ENCODE measurements at regions not wholly inside any gene's neighbourhood (a gene's known extent, or its start where the extent isn't known, plus 50 kb on each side); places are given as distances from the start of the nearest gene placed in this dataset.

DNA sequence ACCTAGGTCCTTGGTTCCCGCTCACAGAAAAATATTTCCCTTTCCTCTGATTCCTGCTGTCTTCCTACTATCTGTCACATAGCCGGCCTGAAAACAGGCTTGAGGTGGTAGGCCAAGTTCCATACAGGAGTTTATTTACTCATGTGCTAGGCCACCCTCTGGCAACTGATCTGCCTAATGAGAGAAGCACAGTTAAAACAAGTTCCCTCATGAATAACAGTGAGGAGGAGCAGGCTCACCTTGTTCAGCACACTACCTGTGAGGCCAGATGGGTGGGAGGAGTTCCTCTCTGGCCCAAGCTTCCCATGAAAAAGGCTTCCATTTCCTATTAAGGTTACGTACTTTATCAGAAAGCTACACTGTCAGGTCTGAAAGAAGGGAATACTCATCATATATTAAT is 206.0 kb downstream of the MYRFL start:
- TF ChIP-seq MEF2A (IDR thresholded peaks at IDR 0.05; ENCODE audit: borderline replicate concordance, low read depth), result no peak
- TF ChIP-seq, protein P1, sequence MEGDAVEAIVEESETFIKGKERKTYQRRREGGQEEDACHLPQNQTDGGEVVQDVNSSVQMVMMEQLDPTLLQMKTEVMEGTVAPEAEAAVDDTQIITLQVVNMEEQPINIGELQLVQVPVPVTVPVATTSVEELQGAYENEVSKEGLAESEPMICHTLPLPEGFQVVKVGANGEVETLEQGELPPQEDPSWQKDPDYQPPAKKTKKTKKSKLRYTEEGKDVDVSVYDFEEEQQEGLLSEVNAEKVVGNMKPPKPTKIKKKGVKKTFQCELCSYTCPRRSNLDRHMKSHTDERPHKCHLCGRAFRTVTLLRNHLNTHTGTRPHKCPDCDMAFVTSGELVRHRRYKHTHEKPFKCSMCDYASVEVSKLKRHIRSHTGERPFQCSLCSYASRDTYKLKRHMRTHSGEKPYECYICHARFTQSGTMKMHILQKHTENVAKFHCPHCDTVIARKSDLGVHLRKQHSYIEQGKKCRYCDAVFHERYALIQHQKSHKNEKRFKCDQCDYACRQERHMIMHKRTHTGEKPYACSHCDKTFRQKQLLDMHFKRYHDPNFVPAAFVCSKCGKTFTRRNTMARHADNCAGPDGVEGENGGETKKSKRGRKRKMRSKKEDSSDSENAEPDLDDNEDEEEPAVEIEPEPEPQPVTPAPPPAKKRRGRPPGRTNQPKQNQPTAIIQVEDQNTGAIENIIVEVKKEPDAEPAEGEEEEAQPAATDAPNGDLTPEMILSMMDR (IDR thresholded peaks at IDR 0.05), result no peak
- TF ChIP-seq, protein P2, sequence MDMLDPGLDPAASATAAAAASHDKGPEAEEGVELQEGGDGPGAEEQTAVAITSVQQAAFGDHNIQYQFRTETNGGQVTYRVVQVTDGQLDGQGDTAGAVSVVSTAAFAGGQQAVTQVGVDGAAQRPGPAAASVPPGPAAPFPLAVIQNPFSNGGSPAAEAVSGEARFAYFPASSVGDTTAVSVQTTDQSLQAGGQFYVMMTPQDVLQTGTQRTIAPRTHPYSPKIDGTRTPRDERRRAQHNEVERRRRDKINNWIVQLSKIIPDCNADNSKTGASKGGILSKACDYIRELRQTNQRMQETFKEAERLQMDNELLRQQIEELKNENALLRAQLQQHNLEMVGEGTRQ (IDR thresholded peaks at IDR 0.05; ENCODE audit: borderline replicate concordance, low read depth, low read length), result no peak
- TF ChIP-seq MXI1 (IDR thresholded peaks at IDR 0.05; ENCODE audit: low read depth, low read length), result no peak
- no peak for TF ChIP-seq ELF1 (IDR thresholded peaks at IDR 0.05)
- TF ChIP-seq POLR2AphosphoS5 (IDR thresholded peaks at IDR 0.05; ENCODE audit: low read depth, low read length), result no peak
- TF ChIP-seq RAD21 (IDR thresholded peaks at IDR 0.05; ENCODE audit: low read length), result no peak
- no peak for TF ChIP-seq EP300 (IDR thresholded peaks at IDR 0.05; ENCODE audit: borderline replicate concordance in 1 of 2, low read depth in 1 of 2, low read length in 1 of 2)
- TF ChIP-seq RXRA (IDR thresholded peaks at IDR 0.05; ENCODE audit: borderline replicate concordance, low read depth), result no peak
- no peak for TF ChIP-seq GABPA (IDR thresholded peaks at IDR 0.05; ENCODE audit: low read depth)
- TF ChIP-seq, protein P3, sequence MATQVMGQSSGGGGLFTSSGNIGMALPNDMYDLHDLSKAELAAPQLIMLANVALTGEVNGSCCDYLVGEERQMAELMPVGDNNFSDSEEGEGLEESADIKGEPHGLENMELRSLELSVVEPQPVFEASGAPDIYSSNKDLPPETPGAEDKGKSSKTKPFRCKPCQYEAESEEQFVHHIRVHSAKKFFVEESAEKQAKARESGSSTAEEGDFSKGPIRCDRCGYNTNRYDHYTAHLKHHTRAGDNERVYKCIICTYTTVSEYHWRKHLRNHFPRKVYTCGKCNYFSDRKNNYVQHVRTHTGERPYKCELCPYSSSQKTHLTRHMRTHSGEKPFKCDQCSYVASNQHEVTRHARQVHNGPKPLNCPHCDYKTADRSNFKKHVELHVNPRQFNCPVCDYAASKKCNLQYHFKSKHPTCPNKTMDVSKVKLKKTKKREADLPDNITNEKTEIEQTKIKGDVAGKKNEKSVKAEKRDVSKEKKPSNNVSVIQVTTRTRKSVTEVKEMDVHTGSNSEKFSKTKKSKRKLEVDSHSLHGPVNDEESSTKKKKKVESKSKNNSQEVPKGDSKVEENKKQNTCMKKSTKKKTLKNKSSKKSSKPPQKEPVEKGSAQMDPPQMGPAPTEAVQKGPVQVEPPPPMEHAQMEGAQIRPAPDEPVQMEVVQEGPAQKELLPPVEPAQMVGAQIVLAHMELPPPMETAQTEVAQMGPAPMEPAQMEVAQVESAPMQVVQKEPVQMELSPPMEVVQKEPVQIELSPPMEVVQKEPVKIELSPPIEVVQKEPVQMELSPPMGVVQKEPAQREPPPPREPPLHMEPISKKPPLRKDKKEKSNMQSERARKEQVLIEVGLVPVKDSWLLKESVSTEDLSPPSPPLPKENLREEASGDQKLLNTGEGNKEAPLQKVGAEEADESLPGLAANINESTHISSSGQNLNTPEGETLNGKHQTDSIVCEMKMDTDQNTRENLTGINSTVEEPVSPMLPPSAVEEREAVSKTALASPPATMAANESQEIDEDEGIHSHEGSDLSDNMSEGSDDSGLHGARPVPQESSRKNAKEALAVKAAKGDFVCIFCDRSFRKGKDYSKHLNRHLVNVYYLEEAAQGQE (IDR thresholded peaks at IDR 0.05; ENCODE audit: low read depth, low read length), result no peak
- TF ChIP-seq, protein P4, sequence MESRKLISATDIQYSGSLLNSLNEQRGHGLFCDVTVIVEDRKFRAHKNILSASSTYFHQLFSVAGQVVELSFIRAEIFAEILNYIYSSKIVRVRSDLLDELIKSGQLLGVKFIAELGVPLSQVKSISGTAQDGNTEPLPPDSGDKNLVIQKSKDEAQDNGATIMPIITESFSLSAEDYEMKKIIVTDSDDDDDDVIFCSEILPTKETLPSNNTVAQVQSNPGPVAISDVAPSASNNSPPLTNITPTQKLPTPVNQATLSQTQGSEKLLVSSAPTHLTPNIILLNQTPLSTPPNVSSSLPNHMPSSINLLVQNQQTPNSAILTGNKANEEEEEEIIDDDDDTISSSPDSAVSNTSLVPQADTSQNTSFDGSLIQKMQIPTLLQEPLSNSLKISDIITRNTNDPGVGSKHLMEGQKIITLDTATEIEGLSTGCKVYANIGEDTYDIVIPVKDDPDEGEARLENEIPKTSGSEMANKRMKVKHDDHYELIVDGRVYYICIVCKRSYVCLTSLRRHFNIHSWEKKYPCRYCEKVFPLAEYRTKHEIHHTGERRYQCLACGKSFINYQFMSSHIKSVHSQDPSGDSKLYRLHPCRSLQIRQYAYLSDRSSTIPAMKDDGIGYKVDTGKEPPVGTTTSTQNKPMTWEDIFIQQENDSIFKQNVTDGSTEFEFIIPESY (IDR thresholded peaks at IDR 0.05; ENCODE audit: borderline replicate concordance, low read depth), result no peak
